ENCODE measurements at regions not wholly inside any gene's neighbourhood (a gene's known extent, or its start where the extent isn't known, plus 50 kb on each side); places are given as distances from the start of the nearest gene placed in this dataset.

DNA sequence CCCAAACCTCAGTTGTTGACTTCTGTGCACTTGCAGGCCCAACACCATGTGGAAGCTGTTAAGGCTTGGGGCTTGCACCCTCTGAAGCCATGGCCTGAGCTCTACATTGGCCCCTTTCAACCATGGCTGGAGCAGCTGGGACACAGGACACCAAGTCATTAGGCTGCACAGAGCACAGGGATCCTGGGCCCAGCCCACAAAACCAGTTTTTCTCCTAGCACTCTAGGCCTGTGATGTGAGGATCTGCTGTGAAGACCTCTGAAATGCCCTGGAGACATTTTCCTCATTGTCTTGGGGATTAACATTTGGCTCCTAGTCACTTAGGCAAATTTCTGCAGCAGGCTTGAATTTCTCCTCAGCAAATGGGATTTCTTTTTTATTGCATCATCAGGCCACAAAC lies 1255.7 kb downstream of the ZPLD1 start:
- ATAC-seq, result no peak
- no peak overlapping the region for H3K27ac ChIP-seq
- intact Hi-C loops (cut with DNase I), result no loop called here

DNA sequence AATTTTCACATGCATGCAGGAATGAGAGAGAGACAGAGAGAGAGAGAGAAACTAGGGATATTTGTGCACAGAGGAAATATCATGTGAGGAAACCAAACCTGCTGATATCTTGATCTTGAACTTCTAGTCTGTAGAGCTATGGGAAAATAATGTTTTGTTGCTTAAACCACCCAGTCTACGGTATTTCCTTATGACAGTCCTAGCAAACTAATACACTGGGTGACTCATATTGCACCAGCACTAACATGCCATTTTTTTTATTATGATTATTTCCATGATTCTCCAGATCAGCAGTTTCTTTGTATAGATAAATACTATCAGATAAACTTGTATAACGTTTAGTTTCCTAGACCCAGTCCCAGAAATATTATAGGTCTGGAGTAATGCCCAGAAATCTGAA lies 1259.0 kb downstream of the ZPLD1 start:
- Histone ChIP-seq H3K4me3 (no peak overlapping the region), H3K27ac (no peak overlapping the region), H3K36me3 (replicated peaks in 1 of 2; ENCODE audit: insufficient read depth in 1 of 2, low read depth in 2 of 2) (no peaks in the 10 kb centered on the region), H3K4me1 (no peaks in the 10 kb centered on the region), H3K27me3 (no peaks in the 10 kb centered on the region), H3K9me3 (no peaks in the 10 kb centered on the region)
- no peak for TF ChIP-seq POLR2A (IDR thresholded peaks at IDR 0.05)
- no peak for ATAC-seq
- intact Hi-C loops (cut with DNase I), result no loop called here
- DNase-seq, result no peak
- WGBS, 2 donors, result 26 to 58% methylated on average over 2 of the region's 2 CpGs

More for the DNA sequence above, 1255.7 kb downstream of the ZPLD1 start:
- Histone ChIP-seq H3K27me3 (no peaks in the 10 kb centered on the region), H3K9me3 (no peaks in the 10 kb centered on the region), H3K36me3 (replicated peaks in 1 of 2; ENCODE audit: insufficient read depth in 1 of 2, low read depth in 2 of 2) (no peaks in the 10 kb centered on the region), H3K4me3 (no peak overlapping the region), H3K4me1 (peaks cover 4% of the 10 kb centered on the region)
- no peak for DNase-seq
- TF ChIP-seq, protein P1, sequence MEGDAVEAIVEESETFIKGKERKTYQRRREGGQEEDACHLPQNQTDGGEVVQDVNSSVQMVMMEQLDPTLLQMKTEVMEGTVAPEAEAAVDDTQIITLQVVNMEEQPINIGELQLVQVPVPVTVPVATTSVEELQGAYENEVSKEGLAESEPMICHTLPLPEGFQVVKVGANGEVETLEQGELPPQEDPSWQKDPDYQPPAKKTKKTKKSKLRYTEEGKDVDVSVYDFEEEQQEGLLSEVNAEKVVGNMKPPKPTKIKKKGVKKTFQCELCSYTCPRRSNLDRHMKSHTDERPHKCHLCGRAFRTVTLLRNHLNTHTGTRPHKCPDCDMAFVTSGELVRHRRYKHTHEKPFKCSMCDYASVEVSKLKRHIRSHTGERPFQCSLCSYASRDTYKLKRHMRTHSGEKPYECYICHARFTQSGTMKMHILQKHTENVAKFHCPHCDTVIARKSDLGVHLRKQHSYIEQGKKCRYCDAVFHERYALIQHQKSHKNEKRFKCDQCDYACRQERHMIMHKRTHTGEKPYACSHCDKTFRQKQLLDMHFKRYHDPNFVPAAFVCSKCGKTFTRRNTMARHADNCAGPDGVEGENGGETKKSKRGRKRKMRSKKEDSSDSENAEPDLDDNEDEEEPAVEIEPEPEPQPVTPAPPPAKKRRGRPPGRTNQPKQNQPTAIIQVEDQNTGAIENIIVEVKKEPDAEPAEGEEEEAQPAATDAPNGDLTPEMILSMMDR (IDR thresholded peaks at IDR 0.05), result no peak
- no peak for TF ChIP-seq POLR2A (IDR thresholded peaks at IDR 0.05)

DNA sequence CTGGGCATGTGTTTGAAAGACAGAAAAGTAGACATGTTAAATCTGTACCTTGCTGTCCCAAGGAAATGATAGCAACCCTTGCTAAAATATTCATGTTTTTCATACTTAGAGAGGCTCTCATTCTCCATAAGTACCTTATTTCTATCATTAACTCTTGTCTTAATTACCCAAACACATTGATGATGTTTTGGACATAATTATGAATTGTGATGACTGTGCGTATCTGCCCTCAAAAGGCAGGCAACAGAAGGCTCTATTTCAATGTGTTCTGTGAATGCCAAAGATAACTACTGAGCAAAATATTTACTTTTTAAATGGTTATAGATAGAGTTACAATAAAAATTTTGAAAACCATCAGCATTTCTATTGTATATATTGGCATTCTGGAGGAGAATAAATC lies 1263.8 kb downstream of the ZPLD1 start:
- 83 to 94% methylated on average over 1 of the region's 1 CpG for WGBS, 2 donors
- no peaks in the 10 kb centered on the region for H3K27me3 ChIP-seq
- no peak for TF ChIP-seq POLR2A (IDR thresholded peaks at IDR 0.05)
- TF ChIP-seq, protein P1 (IDR thresholded peaks at IDR 0.05), result no peak
- ATAC-seq (no peak), DNase-seq (no peak)
- H3K36me3 ChIP-seq (replicated peaks in 1 of 2; ENCODE audit: insufficient read depth in 1 of 2, low read depth in 2 of 2), result no peaks in the 10 kb centered on the region
- intact Hi-C loops (cut with DNase I), result no loop called here
- peaks cover 0 to 5% (median 0%) of the 10 kb centered on the region in 3 donors for H3K9me3 ChIP-seq
- no peaks in the 10 kb centered on the region for H3K4me1 ChIP-seq
- H3K4me3 ChIP-seq, result no peak overlapping the region
- no peak overlapping the region for H3K27ac ChIP-seq

DNA sequence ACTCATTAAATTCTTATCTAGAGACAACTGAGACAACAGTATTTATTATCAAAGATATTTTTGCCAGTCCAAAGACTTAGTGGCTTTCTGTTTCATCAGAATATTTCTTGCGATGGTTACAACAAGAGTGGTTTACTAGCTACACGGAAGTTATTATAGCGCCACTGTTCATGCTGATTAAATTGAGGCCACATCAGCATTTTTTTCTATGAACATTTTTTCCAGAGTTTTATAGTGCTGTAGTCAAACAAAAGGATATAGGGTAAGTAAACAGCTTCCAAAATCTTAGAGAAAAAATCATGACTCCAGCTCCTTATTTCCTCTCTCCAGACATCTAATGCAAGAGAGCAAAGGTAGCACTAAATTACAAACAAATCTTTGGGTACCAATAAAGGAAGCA lies 1264.4 kb downstream of the ZPLD1 start:
- Histone ChIP-seq H3K9me3 (peaks cover 0 to 5% (median 0%) of the 10 kb centered on the region in 3 donors), H3K4me1 (no peaks in the 10 kb centered on the region), H3K27me3 (no peaks in the 10 kb centered on the region), H3K36me3 (replicated peaks in 1 of 2; ENCODE audit: insufficient read depth in 1 of 2, low read depth in 2 of 2) (no peaks in the 10 kb centered on the region), H3K4me3 (no peak overlapping the region), H3K27ac (no peak overlapping the region)
- DNase-seq (no peak), ATAC-seq (no peak)
- intact Hi-C loops (cut with DNase I), result no loop called here
- 80 to 85% methylated on average over 3 of the region's 3 CpGs for WGBS, 2 donors
- no peak for TF ChIP-seq POLR2A (IDR thresholded peaks at IDR 0.05)
- TF ChIP-seq, protein P1 (IDR thresholded peaks at IDR 0.05), result no peak

DNA sequence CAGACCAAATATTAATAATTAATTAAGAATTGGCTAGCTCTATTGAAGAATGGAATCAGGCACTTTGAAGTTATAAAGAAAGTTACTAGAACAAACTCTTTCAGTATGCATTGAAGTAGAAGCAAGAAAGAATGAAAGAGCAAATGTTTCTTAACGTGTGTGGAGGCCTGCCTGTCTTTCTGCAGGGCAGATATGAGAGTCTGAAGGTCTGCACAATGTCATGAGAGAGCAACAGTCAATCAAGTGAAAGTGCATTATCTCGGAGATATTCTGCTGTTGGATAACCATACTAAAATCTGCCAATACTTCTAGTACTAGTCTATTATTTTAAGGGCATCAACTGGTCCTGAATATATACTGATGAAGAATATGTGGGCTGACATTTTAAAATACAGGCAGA lies 1270.8 kb downstream of the ZPLD1 start:
- WGBS, 2 donors, result 32 to 37% methylated on average over 2 of the region's 2 CpGs
- TF ChIP-seq POLR2A (IDR thresholded peaks at IDR 0.05), result no peak
- TF ChIP-seq, protein P1 (IDR thresholded peaks at IDR 0.05), result no peak

More for the DNA sequence above, 1270.8 kb downstream of the ZPLD1 start:
- H3K4me1 ChIP-seq, result no peaks in the 10 kb centered on the region
- H3K4me3 ChIP-seq, result no peak overlapping the region
- DNase-seq, result no peak
- H3K27ac ChIP-seq, result no peak overlapping the region
- H3K9me3 ChIP-seq, result peaks cover 0 to 5% (median 0%) of the 10 kb centered on the region in 3 donors
- H3K27me3 ChIP-seq, result no peaks in the 10 kb centered on the region
- intact Hi-C loops (cut with DNase I), result no loop called here
- ATAC-seq, result no peak
- no peaks in the 10 kb centered on the region for H3K36me3 ChIP-seq (replicated peaks in 1 of 2; ENCODE audit: insufficient read depth in 1 of 2, low read depth in 2 of 2)

Data from body of pancreas (tissue), 4 donors.